SKM-1 treated with dmso at 0.1 percent for 144 hours (cell line): ENCODE measurements at regions not wholly inside any gene's neighbourhood (a gene's known extent, or its start where the extent isn't known, plus 50 kb on each side); places are given as distances from the start of the nearest gene placed in this dataset.
"Not testable (repeated sequence)": the region's sequence is repeated elsewhere in the genome, so short reads cannot be mapped to it uniquely, and the experiment has no call there.

Experiments used
- DNase-seq: peaks from one replicate; lab custom pipeline; 2025; ENCODE audit not compliant: unreplicated experiment; lab: John Stamatoyannopoulos, UW

DNA sequence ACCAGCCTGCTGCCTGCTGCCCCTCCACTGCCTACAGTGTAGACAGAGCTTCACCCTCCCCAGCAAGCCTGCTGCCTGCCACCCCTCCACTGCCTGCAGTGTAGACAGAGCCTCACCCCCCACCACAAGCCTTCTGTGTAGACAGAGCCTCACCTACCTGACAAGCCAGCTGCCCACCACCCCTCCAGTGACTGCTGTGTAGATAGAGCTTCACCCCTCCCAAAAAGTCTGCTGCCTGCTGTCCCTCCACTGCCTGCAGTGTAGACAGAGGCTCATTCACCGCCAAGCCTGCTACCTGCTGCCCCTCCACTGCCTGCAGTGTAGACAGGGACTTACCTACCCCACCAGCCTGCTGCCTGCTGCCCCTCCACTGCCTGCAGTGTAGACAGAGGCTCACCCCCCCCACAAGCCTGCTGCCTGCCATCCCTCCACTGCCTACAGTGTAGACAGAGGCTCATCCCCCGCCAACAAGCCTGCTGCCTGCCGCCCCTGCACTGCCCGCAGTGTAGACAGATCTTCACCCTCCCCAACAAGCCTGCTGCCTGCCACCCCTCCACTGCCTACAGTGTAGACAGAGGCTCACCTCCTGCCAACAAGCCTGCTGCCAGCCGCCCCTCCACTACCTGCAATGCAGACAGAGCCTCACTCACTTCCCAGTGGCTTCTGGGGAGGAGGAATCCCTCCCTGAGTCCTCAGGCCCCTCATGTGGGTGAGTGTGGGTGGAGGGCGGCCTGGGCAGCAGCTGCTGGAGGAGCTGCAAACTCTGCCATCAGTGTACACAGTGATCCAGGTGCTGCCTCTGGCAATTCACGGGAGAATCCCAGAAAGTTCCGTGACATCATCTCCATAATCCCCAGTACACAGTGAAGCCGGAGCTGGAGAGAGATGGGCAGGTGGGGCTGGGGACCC lies 140.9 kb downstream of the DLL1 start:
- DNase-seq = no peak

GRCh38 chr6:170148709-170149470 lies 142.0 kb downstream of the DLL1 start:
- DNase-seq = no peak

GRCh38 chr6:170147832-170148708 lies 142.8 kb downstream of the DLL1 start:
- DNase-seq = no peak

DNA sequence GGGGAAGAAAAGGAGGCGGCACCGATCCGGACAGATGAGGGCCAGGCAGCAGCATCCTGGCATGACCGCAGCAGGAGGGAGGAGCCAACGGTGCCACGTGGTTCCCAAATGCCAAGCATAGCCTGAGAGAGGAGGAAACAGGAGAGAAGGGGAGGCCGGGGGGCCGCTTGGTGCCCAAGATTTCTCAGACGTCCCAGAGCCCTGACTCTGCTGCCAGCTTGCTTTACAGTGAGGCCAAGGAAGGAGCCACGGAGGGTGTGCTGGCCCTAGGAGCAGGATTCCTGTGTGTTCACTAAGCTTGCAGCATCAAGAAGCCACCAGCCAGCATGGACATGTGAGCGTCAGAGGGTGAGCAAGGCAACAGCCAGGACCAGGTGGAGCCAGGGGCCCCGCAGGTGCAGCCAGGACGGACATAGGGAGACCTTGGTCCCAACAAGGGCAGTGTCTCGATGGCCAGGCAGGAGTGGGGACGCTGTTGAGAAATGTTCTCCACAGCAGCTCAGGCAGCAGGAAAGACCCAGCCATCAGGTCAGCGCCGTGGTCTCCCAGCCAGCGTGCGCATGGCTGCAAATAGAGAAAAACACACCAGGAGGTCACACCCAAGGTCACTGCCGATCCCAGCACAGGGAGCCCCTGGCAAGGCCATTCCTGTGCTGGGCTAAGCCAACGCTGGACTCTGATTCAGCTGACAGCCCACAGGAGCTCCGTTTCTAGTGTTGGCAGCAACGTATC lies 143.7 kb downstream of the DLL1 start:
- DNase-seq = no peak

DNA sequence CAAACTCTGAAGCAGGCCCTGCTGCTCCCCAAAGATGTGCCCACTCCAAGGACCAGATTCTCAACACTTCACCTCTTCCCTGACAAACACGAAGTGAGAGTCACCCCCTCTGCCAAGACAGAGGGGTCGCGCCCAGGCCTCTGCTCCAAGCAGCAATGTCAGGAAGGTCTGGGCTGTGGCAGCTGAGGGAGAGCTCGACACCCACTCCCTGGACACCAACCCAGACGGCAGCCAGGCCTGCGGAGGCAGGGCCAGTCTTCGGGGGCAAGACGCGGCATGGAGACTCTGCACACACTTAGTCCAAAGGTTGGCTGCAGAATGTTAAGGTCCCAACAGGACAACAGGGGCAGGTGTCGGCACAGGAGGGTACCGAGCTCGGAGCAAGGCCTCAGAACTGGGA lies 144.2 kb downstream of the DLL1 start:
- DNase-seq = no peak

GRCh38 chr6:170146131-170146530 lies 144.7 kb downstream of the DLL1 start:
- DNase-seq = not testable (repeated sequence)

- DNase-seq = not testable (repeated sequence)
Observed at GRCh38 chr6:170145716-170146115, 145.2 kb downstream of the DLL1 start.

DNA sequence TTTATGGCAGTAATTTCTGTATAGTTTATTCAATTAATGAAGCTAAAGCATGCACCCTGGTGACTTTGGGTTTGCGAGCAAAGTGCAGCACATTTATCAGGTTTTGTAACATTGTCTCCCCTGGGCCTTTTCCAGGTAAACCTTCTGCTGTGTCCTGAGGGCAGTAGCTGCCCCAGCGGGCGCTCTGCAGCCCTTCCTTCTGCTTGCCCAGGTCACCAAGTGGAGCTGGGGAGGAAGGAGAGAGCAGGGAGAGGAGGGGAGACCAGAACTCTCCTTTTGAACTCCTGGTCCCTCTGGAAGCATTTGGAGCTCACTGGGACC lies 145.6 kb downstream of the DLL1 start:
- no peak for DNase-seq

DNA sequence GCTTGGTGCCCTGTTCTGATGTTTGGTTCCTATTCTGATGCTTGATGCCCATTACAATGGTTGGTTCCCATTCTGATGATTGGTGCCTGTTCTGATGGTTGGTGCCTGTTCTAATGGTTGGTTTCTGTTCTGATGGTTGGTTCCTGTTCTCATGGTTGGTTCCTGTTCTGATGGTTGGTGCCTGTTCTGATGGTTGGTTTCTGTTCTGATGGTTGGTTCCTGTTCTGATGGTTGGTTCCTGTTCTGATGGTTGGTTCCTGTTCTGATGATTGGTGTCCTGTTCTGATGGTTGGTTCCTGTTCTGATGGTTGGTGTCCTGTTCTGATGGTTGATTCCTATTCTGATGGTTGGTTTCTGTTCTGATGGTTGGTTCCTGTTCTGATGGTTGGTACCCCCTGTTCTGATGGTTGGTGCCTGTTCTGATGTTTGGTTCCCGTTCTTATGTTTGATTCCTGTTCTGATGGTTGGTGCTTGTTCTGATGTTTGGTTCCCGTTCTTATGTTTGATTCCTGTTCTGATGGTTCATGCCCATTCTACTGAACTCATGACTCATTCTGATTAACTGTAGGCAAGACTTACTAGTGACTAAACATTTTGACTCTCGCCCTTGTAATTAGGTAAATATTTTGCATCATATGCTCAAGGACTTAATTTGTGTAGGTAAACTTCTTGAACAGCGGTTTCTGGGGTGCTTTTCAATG lies 146.2 kb downstream of the DLL1 start:
- DNase-seq = no peak

DNA sequence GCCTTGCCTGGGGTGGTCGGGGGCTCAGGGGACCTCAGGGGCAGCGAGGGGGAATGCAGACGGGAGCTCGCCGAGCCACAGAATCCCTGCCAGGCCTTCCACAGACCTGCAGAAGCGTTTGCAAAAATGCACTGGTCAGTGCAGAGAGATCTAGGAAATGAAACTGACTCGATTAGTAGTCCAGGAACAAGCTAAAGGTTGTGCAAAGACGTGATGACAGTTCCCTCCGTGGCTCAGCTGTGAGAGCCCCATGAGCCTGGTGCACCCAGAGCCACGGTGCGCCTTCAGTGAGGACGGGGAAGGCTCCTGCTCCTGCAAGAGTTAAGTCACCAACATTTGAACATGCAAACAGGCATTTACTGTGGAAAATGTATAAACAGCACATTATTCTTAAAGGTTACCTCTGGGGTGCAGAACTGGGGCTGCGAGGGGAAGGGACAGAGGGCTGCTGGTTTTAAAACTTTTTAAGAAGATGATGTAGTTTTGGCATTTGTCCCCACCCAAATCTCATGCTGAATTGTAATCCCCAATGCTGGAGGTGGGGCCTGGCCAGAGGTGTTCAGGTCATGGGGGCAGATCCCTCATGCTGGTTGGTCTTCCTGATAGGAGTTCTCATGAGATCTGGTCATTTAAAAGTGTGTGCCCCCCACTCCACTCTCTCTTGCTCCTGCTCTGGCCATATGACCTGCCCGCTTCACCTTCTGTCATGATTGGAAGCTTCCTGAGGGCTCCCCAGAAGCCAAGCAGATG lies 147.3 kb downstream of the DLL1 start:
- DNase-seq = no peak

GRCh38 chr6:170142559-170142958 lies 148.3 kb downstream of the DLL1 start:
- no peak for DNase-seq

DNA sequence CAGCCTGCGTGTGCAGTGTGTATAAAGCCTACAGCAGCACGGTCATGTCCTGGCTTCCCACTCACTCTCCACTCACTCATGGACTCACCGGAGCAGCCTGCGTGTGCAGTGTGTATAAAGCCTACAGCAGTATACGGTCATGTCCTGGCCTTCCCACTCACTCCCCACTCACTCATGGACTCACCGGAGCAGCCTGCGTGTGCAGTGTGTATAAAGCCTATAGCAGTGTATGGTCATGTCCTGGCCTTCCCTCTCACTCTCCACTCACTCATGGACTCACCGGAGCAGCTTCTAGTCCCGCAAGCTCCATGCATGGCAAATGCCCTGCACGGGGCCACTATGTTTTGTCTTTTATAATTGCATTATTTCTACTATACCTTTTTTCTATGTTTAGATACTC lies 149.8 kb downstream of the DLL1 start:
- not testable (repeated sequence) for DNase-seq

GRCh38 chr6:170140129-170140528 lies 150.7 kb downstream of the DLL1 start:
- DNase-seq = peak; percentile 3

- DNase-seq = no peak
Observed at GRCh38 chr6:170139531-170139930, 151.3 kb downstream of the DLL1 start.

DNA sequence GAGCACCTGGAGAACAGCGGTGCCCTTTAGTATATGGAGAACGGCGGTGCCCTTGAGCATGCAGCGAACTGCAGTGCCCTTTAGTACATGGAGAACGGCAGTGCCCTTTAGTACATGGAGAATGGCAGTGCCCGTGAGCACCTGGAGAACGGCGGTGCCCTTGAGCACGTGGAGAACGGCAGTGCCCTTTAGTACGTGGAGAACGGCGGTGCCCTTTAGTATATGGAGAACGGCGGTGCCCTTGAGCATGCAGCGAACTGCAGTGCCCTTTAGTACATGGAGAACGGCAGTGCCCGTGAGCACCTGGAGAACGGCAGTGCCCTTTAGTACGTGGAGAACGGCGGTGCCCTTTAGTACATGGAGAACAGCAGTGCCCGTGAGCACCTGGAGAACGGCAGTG lies 151.8 kb downstream of the DLL1 start:
- DNase-seq = not testable (repeated sequence)

GRCh38 chr6:170137911-170138910 lies 152.7 kb downstream of the DLL1 start:
- no peak for DNase-seq

GRCh38 chr6:170137176-170137891 lies 153.5 kb downstream of the DLL1 start:
- DNase-seq = no peak
